Tibial nerve (tissue), 4 donors: ENCODE measurements at regions not wholly inside any gene's neighbourhood (a gene's known extent, or its start where the extent isn't known, plus 50 kb on each side); places are given as distances from the start of the nearest gene placed in this dataset.
A peak's percentile ranks its signal among the peaks of the same experiment; 100 is the strongest.

Source experiments
- DNase-seq, 2 donors: peaks; one replicate each; pipeline ENCODE4 v3.0.0-alpha.2; 2019; ENCODE audit warnings: low spot score in 2 of 2
- H3K27ac ChIP-seq, 4 donors: fragments of 200-600 bp; sonication (generic) in 3 of 4; one replicate each; pipeline ENCODE4 v1.5.1; 2017 to 2019; ENCODE audit warnings: mild to moderate bottlenecking in 1 of 4
- H3K27me3 ChIP-seq, 2 donors: fragments of 200-600 bp; sonication (generic) in 1 of 2; one replicate each; pipeline versions ENCODE4 v1.5.1 to v1.6.0; 2017 to 2019
- H3K36me3 ChIP-seq, 3 donors: fragments of 200-600 bp; sonication (generic); one replicate each; pipeline ENCODE4 v1.5.1; 2018 to 2019
- H3K4me1 ChIP-seq, 4 donors: fragments of 200-600 bp; sonication (generic) in 3 of 4; one replicate each; pipeline ENCODE4 v1.5.1; 2017 to 2019
- H3K4me3 ChIP-seq, 4 donors: fragments of 200-600 bp; sonication (generic) in 3 of 4; one replicate each; pipeline ENCODE4 v1.5.1; 2017 to 2019; ENCODE audit warnings: mild to moderate bottlenecking in 1 of 4, moderate library complexity in 1 of 4
- H3K9me3 ChIP-seq, 4 donors: fragments of 200-600 bp; sonication (generic) in 3 of 4; one replicate each; pipeline ENCODE4 v1.5.1; 2017 to 2019
- EP300 ChIP-seq, 2 donors: sonication (generic); formaldehyde crosslinking; IDR thresholded peaks; one replicate each; pipeline ENCODE4 v1.6.1; 2017; ENCODE audit warnings: antibody characterized with exemption in 2 of 2, mild to moderate bottlenecking in 1 of 2
- POLR2A ChIP-seq, 2 donors: fragments of 450-650 bp; IDR thresholded peaks; one replicate each; pipeline ENCODE4 v1.6.1; 2017; ENCODE audit warnings: antibody characterized with exemption in 2 of 2, mild to moderate bottlenecking in 2 of 2, moderate library complexity in 2 of 2
- WGBS, 2 donors: methylation state at CpG; one replicate each; pipeline ENCODE4 v1.1.5; 2018; 5-methylcytosine and 5-hydroxymethylcytosine counted together
- TF ChIP-seq, protein P1 (sequence below), 5 experiments: fragments of 200-600 bp in 3 of 5; fragments of 450-650 bp in 2 of 5; sonication (generic) in 3 of 5; IDR thresholded peaks; one replicate each; pipeline ENCODE4 v1.5.1; 2016 to 2019; ENCODE audit warnings: antibody characterized with exemption in 5 of 5, mild to moderate bottlenecking in 3 of 5, moderate library complexity in 2 of 5

- no peak for TF ChIP-seq POLR2A (IDR thresholded peaks at IDR 0.05)
- no peak for TF ChIP-seq EP300 (IDR thresholded peaks at IDR 0.05)
- TF ChIP-seq, protein P1, sequence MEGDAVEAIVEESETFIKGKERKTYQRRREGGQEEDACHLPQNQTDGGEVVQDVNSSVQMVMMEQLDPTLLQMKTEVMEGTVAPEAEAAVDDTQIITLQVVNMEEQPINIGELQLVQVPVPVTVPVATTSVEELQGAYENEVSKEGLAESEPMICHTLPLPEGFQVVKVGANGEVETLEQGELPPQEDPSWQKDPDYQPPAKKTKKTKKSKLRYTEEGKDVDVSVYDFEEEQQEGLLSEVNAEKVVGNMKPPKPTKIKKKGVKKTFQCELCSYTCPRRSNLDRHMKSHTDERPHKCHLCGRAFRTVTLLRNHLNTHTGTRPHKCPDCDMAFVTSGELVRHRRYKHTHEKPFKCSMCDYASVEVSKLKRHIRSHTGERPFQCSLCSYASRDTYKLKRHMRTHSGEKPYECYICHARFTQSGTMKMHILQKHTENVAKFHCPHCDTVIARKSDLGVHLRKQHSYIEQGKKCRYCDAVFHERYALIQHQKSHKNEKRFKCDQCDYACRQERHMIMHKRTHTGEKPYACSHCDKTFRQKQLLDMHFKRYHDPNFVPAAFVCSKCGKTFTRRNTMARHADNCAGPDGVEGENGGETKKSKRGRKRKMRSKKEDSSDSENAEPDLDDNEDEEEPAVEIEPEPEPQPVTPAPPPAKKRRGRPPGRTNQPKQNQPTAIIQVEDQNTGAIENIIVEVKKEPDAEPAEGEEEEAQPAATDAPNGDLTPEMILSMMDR (IDR thresholded peaks at IDR 0.05): no peak
- Histone ChIP-seq H3K9me3 (no peaks in the 10 kb centered on the region), H3K4me1 (peaks cover 0 to 33% (median 5%) of the 10 kb centered on the region in 4 donors), H3K27me3 (no peaks in the 10 kb centered on the region), H3K36me3 (no peaks in the 10 kb centered on the region), H3K4me3 (no peak overlapping the region), H3K27ac (no peak overlapping the region)
- no peak for DNase-seq
- WGBS, 2 donors: 90 to 93% methylated on average over 10 of the region's 10 CpGs
These were observed 56.0 kb upstream of the FNDC1 start for GRCh38 chr6:159113223-159113622.

GRCh38 chr6:159112714-159113113 is 56.5 kb upstream of the FNDC1 start:
- 54 to 67% methylated on average over 9 of the region's 9 CpGs for WGBS, 2 donors
- no peaks in the 10 kb centered on the region for H3K9me3 ChIP-seq
- H3K4me1 ChIP-seq: peaks cover 0 to 33% (median 5%) of the 10 kb centered on the region in 4 donors
- no peak for DNase-seq
- H3K27ac ChIP-seq: no peak overlapping the region
- no peak overlapping the region for H3K4me3 ChIP-seq
- no peak for TF ChIP-seq EP300 (IDR thresholded peaks at IDR 0.05)
- H3K27me3 ChIP-seq: no peaks in the 10 kb centered on the region
- H3K36me3 ChIP-seq: no peaks in the 10 kb centered on the region

- no peaks in the 10 kb centered on the region for H3K27me3 ChIP-seq
- no peak overlapping the region for H3K4me3 ChIP-seq
- H3K9me3 ChIP-seq: no peaks in the 10 kb centered on the region
- no peaks in the 10 kb centered on the region for H3K36me3 ChIP-seq
- H3K27ac ChIP-seq: peak overlapping the region in 1 of 4 donors; percentile 7
- DNase-seq: no peak
- peaks cover 0 to 30% (median 3%) of the 10 kb centered on the region in 4 donors for H3K4me1 ChIP-seq
- TF ChIP-seq POLR2A (IDR thresholded peaks at IDR 0.05): no peak
- TF ChIP-seq EP300 (IDR thresholded peaks at IDR 0.05): no peak
These were observed 58.5 kb upstream of the FNDC1 start for GRCh38 chr6:159110748-159111147.

GRCh38 chr6:159110013-159110412 is 59.2 kb upstream of the FNDC1 start:
- H3K27me3 ChIP-seq: no peaks in the 10 kb centered on the region
- H3K36me3 ChIP-seq: no peaks in the 10 kb centered on the region
- H3K4me3 ChIP-seq: no peak overlapping the region
- peaks cover 0 to 30% (median 2%) of the 10 kb centered on the region in 4 donors for H3K4me1 ChIP-seq
- DNase-seq: no peak
- WGBS, 2 donors: 9 to 12% methylated on average over 3 of the region's 3 CpGs
- TF ChIP-seq POLR2A (IDR thresholded peaks at IDR 0.05): no peak
- no peak for TF ChIP-seq EP300 (IDR thresholded peaks at IDR 0.05)
- TF ChIP-seq, protein P1 (IDR thresholded peaks at IDR 0.05): peak in 4 of 5 experiments; percentile 33 to 55 (median 46)
- H3K27ac ChIP-seq: peak overlapping the region in 1 of 4 donors; percentile 7
- H3K9me3 ChIP-seq: no peaks in the 10 kb centered on the region

GRCh38 chr6:159109391-159109790 is 59.8 kb upstream of the FNDC1 start:
- TF ChIP-seq, protein P1 (IDR thresholded peaks at IDR 0.05): no peak
- TF ChIP-seq POLR2A (IDR thresholded peaks at IDR 0.05): no peak
- no peak for TF ChIP-seq EP300 (IDR thresholded peaks at IDR 0.05)
- Histone ChIP-seq H3K27me3 (no peaks in the 10 kb centered on the region), H3K36me3 (no peaks in the 10 kb centered on the region), H3K4me1 (peaks cover 0 to 30% (median 1%) of the 10 kb centered on the region in 4 donors), H3K4me3 (no peak overlapping the region), H3K9me3 (no peaks in the 10 kb centered on the region), H3K27ac (no peak overlapping the region)
- 60 to 62% methylated on average over 1 of the region's 1 CpG for WGBS, 2 donors
- no peak for DNase-seq

GRCh38 chr6:159108426-159108985 is 60.7 kb upstream of the FNDC1 start:
- Histone ChIP-seq H3K36me3 (no peaks in the 10 kb centered on the region), H3K4me3 (no peak overlapping the region), H3K4me1 (peaks cover 0 to 28% (median 4%) of the 10 kb centered on the region in 4 donors), H3K27ac (no peak overlapping the region), H3K9me3 (no peaks in the 10 kb centered on the region), H3K27me3 (no peaks in the 10 kb centered on the region)
- 61 to 67% methylated on average over 10 of the region's 10 CpGs for WGBS, 2 donors
- DNase-seq: no peak
- no peak for TF ChIP-seq POLR2A (IDR thresholded peaks at IDR 0.05)
- no peak for TF ChIP-seq EP300 (IDR thresholded peaks at IDR 0.05)
- TF ChIP-seq, protein P1 (IDR thresholded peaks at IDR 0.05): no peak
